Smooth muscle cell (in vitro differentiated cells): ENCODE measurements at regions not wholly inside any gene's neighbourhood (a gene's known extent, or its start where the extent isn't known, plus 50 kb on each side); places are given as distances from the start of the nearest gene placed in this dataset.

Experiments
- DNase-seq: peaks from one replicate; lab custom pipeline; 2025; ENCODE audit not compliant: unreplicated experiment; lab: John Stamatoyannopoulos, UW
- H2AFZ ChIP-seq: fragments of 200-600 bp; sonication (generic); 2 replicates; pipeline ENCODE4 v1.6.0; 2016; ENCODE audit warnings: antibody characterized with exemption, low read depth, mild to moderate bottlenecking
- H3F3A ChIP-seq: fragments of 200-600 bp; sonication (generic); 2 replicates; pipeline ENCODE4 v1.6.0; 2017; ENCODE audit warnings: antibody characterized with exemption, low read depth
- H3K27ac ChIP-seq: fragments of 200-600 bp; sonication (generic); 2 replicates; pipeline ENCODE4 v1.5.1; 2016; ENCODE audit warnings: low read depth, mild to moderate bottlenecking
- H3K27me3 ChIP-seq: fragments of 200-600 bp; sonication (generic); 2 replicates; pipeline ENCODE4 v1.6.1; 2016; ENCODE audit warnings: low read depth, mild to moderate bottlenecking
- H3K36me3 ChIP-seq: fragments of 200-600 bp; sonication (generic); 2 replicates; pipeline ENCODE4 v1.5.1; 2016; ENCODE audit warnings: low read depth
- H3K4me1 ChIP-seq: fragments of 200-600 bp; sonication (generic); 2 replicates; pipeline ENCODE4 v1.5.1; 2016; ENCODE audit warnings: low read depth
- H3K4me2 ChIP-seq: fragments of 200-600 bp; sonication (generic); 2 replicates; pipeline ENCODE4 v1.6.0; 2016; ENCODE audit warnings: mild to moderate bottlenecking
- H3K4me3 ChIP-seq: fragments of 200-600 bp; sonication (generic); 2 replicates; pipeline ENCODE4 v1.5.1; 2016; ENCODE audit warnings: mild to moderate bottlenecking
- H3K79me2 ChIP-seq: fragments of 200-600 bp; sonication (generic); 2 replicates; pipeline ENCODE4 v1.6.0; 2016; ENCODE audit warnings: low read depth, mild to moderate bottlenecking
- H3K9ac ChIP-seq: fragments of 200-600 bp; sonication (generic); 2 replicates; pipeline ENCODE4 v1.6.0; 2016; ENCODE audit warnings: low read depth
- H3K9me3 ChIP-seq: fragments of 200-600 bp; sonication (generic); replicated peaks from 2 replicates; pipeline ENCODE4 v1.5.1; 2016; ENCODE audit warnings: low read depth
- H4K20me1 ChIP-seq: fragments of 200-600 bp; sonication (generic); 2 replicates; pipeline ENCODE4 v1.6.0; 2016; ENCODE audit warnings: low read depth
- WGBS: methylation state at CpG from one replicate; pipeline ENCODE4 v1.1.7; 2016; ENCODE audit warnings: low lambda C conversion rate; 5-methylcytosine and 5-hydroxymethylcytosine counted together
- TF ChIP-seq, protein P1 (sequence below): fragments of 200-600 bp; sonication (generic); IDR thresholded peaks from 2 replicates; pipeline ENCODE4 v1.5.1; 2017; ENCODE audit warnings: borderline replicate concordance, mild to moderate bottlenecking, antibody characterized with exemption; ENCODE audit not compliant: insufficient read depth, poor library complexity, severe bottlenecking

DNA sequence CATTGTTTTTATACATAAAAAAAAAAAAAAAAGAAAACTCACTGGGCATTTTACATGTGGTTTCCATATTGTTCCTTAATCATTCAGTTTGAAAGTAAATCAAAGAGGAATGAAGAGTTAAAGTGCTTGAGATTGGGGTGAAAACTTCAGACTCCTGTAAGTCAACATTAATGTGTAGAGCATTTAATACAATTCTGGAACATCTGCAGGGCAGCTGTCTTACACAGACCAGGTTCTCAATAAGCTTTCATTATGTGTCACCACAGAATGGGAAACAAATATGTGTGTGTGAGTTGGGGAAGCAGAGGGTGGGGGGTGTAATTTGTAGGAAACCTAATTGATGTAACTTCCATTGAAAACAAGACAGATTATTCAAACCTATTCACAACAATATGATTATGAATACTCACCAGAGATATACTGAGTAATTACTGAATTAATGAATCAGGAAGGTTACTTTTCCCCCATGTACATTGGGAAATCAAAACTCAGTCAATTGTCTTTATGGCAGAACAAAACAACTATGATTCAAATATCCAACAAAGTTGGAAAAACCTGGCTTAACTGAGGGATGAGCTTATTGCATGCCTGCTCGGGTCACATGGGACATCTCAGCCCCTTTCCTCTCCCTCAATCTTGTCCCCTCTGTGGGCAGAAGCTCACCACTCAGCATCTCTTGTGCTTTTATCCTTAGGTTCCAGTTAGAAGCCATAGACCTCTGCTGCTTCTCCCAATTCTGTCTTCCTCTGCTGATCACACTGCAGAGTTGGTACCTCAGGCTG is 281.2 kb upstream of the THBS1 start:
- Histone ChIP-seq H3K27ac (peak overlapping the region; percentile 76), H4K20me1 (no peaks in the 10 kb centered on the region), H3K4me1 (peaks cover 17% of the 10 kb centered on the region), H3K27me3 (no peaks in the 10 kb centered on the region), H3K4me2 (peak overlapping the region; percentile 22), H3K9me3 (no peaks in the 10 kb centered on the region), H3K4me3 (no peak overlapping the region), H3K36me3 (no peaks in the 10 kb centered on the region), H3F3A (peaks cover 3% of the 10 kb centered on the region), H2AFZ (peak overlapping the region; percentile 26), H3K79me2 (no peaks in the 10 kb centered on the region), H3K9ac (peak overlapping the region; percentile 6)
- 85% methylated on average over 1 of the region's 1 CpG for WGBS
- TF ChIP-seq, protein P1, sequence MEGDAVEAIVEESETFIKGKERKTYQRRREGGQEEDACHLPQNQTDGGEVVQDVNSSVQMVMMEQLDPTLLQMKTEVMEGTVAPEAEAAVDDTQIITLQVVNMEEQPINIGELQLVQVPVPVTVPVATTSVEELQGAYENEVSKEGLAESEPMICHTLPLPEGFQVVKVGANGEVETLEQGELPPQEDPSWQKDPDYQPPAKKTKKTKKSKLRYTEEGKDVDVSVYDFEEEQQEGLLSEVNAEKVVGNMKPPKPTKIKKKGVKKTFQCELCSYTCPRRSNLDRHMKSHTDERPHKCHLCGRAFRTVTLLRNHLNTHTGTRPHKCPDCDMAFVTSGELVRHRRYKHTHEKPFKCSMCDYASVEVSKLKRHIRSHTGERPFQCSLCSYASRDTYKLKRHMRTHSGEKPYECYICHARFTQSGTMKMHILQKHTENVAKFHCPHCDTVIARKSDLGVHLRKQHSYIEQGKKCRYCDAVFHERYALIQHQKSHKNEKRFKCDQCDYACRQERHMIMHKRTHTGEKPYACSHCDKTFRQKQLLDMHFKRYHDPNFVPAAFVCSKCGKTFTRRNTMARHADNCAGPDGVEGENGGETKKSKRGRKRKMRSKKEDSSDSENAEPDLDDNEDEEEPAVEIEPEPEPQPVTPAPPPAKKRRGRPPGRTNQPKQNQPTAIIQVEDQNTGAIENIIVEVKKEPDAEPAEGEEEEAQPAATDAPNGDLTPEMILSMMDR = no peak
- no peak for DNase-seq

DNA sequence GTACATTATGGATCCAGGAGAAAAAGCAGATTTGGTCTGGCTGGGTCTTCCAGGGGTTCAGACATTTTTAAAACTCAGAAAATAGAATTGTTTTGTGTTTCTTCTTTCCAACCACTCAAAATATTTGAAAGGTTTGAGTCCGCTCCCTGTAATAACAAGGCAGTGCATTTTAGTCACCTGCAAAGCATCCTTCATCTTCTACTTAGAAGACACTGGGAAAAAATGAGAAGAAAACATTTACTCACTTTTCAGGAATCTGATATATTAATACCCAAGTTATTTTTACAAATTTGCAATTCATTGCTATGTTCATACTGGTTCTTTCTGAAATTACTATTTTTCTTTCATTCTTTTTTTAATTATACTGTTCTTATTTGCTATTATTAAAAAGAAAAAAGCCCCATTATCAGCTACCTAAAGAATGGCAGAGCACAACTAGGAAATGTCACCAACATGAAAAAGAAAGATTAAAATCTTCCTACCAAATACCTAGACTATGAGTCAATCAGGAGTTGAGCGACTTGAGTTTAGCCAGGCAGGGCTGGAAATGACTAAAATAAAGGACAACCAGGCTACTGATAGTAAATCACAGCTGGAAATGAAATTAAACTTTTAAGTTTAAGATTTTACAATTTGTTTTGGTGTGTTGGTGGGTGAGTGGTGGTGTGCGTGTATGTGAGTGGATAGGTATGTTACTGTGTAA is 280.3 kb upstream of the THBS1 start:
- peaks cover 3% of the 10 kb centered on the region for H3F3A ChIP-seq
- H3K9me3 ChIP-seq = no peaks in the 10 kb centered on the region
- peak overlapping the region; percentile 23 for H3K9ac ChIP-seq
- no peaks in the 10 kb centered on the region for H3K36me3 ChIP-seq
- peak overlapping the region; percentile 26 for H2AFZ ChIP-seq
- no peak for DNase-seq
- H3K4me2 ChIP-seq = peak overlapping the region; percentile 22
- H3K27ac ChIP-seq = peak overlapping the region; percentile 76
- 43% methylated on average over 3 of the region's 3 CpGs for WGBS
- peaks cover 17% of the 10 kb centered on the region for H3K4me1 ChIP-seq
- no peak overlapping the region for H3K4me3 ChIP-seq
- H3K27me3 ChIP-seq = no peaks in the 10 kb centered on the region
- TF ChIP-seq, protein P1 = no peak
- H3K79me2 ChIP-seq = no peaks in the 10 kb centered on the region
- no peaks in the 10 kb centered on the region for H4K20me1 ChIP-seq

DNA sequence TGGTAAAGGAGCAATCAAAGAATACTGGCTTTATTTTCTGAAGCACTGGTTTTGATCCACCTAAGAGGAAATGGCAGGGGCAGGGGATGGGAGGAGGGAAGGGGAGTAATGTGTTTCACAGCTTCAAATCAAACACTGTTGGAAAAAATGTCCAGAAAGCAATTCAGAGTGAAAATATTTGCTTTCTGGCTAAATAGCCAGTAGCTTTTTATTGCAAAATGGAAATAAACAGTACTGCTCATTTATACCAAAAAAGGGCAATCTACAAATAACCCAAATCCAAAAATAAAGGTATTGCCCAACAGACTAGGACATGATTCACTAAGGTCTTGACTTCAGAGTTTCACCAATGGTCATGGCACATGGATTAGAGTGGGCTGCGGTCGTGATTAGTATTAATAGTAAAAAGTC is 279.3 kb upstream of the THBS1 start:
- H3F3A ChIP-seq = peaks cover 3% of the 10 kb centered on the region
- 44% methylated on average over 2 of the region's 2 CpGs for WGBS
- H3K79me2 ChIP-seq = no peaks in the 10 kb centered on the region
- peaks cover 17% of the 10 kb centered on the region for H3K4me1 ChIP-seq
- TF ChIP-seq, protein P1 = no peak
- H3K27me3 ChIP-seq = no peaks in the 10 kb centered on the region
- H2AFZ ChIP-seq = no peak overlapping the region
- no peaks in the 10 kb centered on the region for H3K36me3 ChIP-seq
- H3K4me3 ChIP-seq = no peak overlapping the region
- H3K9ac ChIP-seq = peak overlapping the region; percentile 23
- no peaks in the 10 kb centered on the region for H3K9me3 ChIP-seq
- no peak for DNase-seq
- peak overlapping the region; percentile 22 for H3K4me2 ChIP-seq
- no peaks in the 10 kb centered on the region for H4K20me1 ChIP-seq
- peak overlapping the region; percentile 76 for H3K27ac ChIP-seq
